ENCODE measurements at regions not wholly inside any gene's neighbourhood (a gene's known extent, or its start where the extent isn't known, plus 50 kb on each side); places are given as distances from the start of the nearest gene placed in this dataset.

DNA sequence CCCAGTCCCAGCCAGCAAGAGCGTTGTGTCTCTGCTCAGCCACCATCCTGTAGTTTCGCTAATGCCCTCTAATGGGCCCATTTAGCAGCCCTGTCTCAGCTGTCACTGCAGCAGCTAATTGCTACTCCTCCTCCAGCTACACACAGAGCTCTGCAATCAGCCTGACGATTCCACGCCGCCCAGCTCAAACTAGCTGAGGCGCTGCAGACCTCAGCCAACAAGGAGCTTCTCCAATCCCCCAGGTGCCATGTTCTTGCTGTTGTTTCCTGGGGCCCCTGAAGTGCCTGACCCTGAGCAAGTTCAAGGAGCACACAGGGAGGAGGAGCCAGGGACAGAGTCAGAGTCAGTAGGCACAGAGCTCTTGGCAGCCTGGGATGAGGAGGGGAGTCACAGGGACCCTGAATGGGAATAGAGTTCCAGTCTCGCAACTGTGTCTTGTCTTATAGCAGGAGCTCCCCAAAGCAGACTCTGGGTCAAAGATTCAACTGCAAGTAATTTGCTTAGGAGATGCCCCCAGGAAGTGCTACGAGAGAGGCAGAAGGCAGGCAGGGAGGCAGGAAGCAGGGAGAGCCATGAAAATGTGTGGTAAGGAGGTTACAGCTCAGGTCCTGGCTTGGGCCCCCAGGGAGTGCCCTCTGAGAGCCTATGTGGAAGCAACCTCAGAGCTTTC lies 135.8 kb upstream of the UNC5B start (continued):
- TF ChIP-seq, protein P1, sequence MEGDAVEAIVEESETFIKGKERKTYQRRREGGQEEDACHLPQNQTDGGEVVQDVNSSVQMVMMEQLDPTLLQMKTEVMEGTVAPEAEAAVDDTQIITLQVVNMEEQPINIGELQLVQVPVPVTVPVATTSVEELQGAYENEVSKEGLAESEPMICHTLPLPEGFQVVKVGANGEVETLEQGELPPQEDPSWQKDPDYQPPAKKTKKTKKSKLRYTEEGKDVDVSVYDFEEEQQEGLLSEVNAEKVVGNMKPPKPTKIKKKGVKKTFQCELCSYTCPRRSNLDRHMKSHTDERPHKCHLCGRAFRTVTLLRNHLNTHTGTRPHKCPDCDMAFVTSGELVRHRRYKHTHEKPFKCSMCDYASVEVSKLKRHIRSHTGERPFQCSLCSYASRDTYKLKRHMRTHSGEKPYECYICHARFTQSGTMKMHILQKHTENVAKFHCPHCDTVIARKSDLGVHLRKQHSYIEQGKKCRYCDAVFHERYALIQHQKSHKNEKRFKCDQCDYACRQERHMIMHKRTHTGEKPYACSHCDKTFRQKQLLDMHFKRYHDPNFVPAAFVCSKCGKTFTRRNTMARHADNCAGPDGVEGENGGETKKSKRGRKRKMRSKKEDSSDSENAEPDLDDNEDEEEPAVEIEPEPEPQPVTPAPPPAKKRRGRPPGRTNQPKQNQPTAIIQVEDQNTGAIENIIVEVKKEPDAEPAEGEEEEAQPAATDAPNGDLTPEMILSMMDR (IDR thresholded peaks at IDR 0.05 in 2 of 3, conservative IDR thresholded peaks at IDR 0.05 in 1 of 3; ENCODE audit: borderline replicate concordance in 1 of 3, insufficient read depth in 1 of 3, low read depth in 2 of 3, low read length in 2 of 3): no peak
- TF ChIP-seq CBX3 (IDR thresholded peaks at IDR 0.05; ENCODE audit: low read depth) (no peak), JUND (IDR thresholded peaks at IDR 0.05) (no peak), ZFX (IDR thresholded peaks at IDR 0.05) (no peak), SP1 (IDR thresholded peaks at IDR 0.05; ENCODE audit: low read depth) (no peak), EZH2 (IDR thresholded peaks at IDR 0.05) (no peak), FOSL1 (IDR thresholded peaks at IDR 0.05; ENCODE audit: low read depth) (no peak), ELF1 (IDR thresholded peaks at IDR 0.05; ENCODE audit: borderline replicate concordance, low read depth) (no peak), RAD21 (IDR thresholded peaks at IDR 0.05; ENCODE audit: low read depth) (no peak), EGR1 (IDR thresholded peaks at IDR 0.05; ENCODE audit: low read depth) (no peak)
- TF ChIP-seq, protein P2, sequence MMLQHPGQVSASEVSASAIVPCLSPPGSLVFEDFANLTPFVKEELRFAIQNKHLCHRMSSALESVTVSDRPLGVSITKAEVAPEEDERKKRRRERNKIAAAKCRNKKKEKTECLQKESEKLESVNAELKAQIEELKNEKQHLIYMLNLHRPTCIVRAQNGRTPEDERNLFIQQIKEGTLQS (IDR thresholded peaks at IDR 0.05): no peak

DNA sequence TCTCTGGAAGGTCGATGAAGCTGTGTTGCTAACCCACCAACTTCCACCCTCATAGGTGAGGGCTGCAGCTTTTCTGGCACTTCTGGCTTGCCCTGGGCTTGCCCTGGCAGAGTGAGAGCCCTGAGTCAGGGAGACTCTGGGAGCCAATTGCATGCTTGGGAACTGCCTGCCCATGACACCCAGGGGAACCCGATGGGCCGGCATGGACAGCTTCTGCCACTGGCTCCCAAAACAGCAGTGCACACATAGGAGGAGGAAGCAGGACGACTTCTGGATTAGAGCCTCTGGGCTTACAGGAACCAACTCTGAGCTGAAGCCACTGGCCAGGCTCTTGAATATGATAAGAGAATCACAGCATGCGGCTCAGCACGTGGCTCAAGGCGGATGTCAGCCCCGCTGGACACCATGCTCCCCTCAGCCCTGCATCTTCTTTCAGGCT lies 135.2 kb upstream of the UNC5B start:
- Histone ChIP-seq H3K9me2 (ENCODE audit: insufficient read depth) (no peaks in the 10 kb centered on the region), H3K27ac (ENCODE audit: low read depth, low read length) (no peak overlapping the region), H3K4me2 (ENCODE audit: low read length) (no peak overlapping the region), H3K79me2 (ENCODE audit: insufficient read depth, low read length) (no peaks in the 10 kb centered on the region), H3K36me3 (ENCODE audit: control insufficient read depth in 1 of 2, insufficient read depth in 2 of 2, low read length in 2 of 2) (no peaks in the 10 kb centered on the region), H3K4me3 (replicated peaks in 1 of 2; ENCODE audit: low read depth in 1 of 2, low read length in 2 of 2) (no peak overlapping the region), H3K4me1 (ENCODE audit: control insufficient read depth in 1 of 2, insufficient read depth in 2 of 2, low read length in 2 of 2) (0 out of 4 replicates have a peak, but pooled peaks cover 0 to 5% of the 10 kb centered on the region in 2 experiments), H2AFZ (ENCODE audit: low read depth, low read length, poor library complexity, severe bottlenecking) (no peak overlapping the region), H3K9me3 (ENCODE audit: control insufficient read depth in 1 of 2, insufficient read depth in 1 of 2, low read depth in 1 of 2, low read length in 2 of 2) (no peaks in the 10 kb centered on the region), H3K9ac (ENCODE audit: low read length) (no peak overlapping the region), H4K20me1 (ENCODE audit: insufficient read depth) (no peaks in the 10 kb centered on the region), H3K27me3 (ENCODE audit: insufficient read depth, low read length) (0 out of 2 replicates have a peak, but pooled peaks cover 5% of the 10 kb centered on the region)
- no peak for TF ChIP-seq CBX3 (IDR thresholded peaks at IDR 0.05; ENCODE audit: low read depth)
- no peak for TF ChIP-seq SIN3A (IDR thresholded peaks at IDR 0.05; ENCODE audit: low read depth)
- TF ChIP-seq, protein P3, sequence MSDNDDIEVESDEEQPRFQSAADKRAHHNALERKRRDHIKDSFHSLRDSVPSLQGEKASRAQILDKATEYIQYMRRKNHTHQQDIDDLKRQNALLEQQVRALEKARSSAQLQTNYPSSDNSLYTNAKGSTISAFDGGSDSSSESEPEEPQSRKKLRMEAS (IDR thresholded peaks at IDR 0.05): no peak
- TF ChIP-seq POLR2AphosphoS5 (IDR thresholded peaks at IDR 0.05; ENCODE audit: low read depth, low read length): no peak
- TF ChIP-seq TCF7L2 (IDR thresholded peaks at IDR 0.05; ENCODE audit: borderline replicate concordance, extremely low read depth, insufficient read depth, insufficient read length): no peak
- TF ChIP-seq, protein P2 (IDR thresholded peaks at IDR 0.05): no peak
- TF ChIP-seq EZH2 (IDR thresholded peaks at IDR 0.05): no peak
- no peak for TF ChIP-seq FOSL1 (IDR thresholded peaks at IDR 0.05; ENCODE audit: low read depth)
- TF ChIP-seq CEBPB (IDR thresholded peaks at IDR 0.05; ENCODE audit: low read depth): no peak
- ChIA-PET CTCF (interaction anchor here (0.7 kb wide), 1 partner anchor 193 kb away, joined by 3 read pairs; no protein-coding TSS in a partner anchor), RAD21 (ENCODE audit: low non-redundant PET in 1 of 2, low total read pairs in 2 of 2, uncharacterized antibody in 2 of 2, unreplicated experiment in 2 of 2) (no interaction called here), POLR2A (no interaction called here)
- DNase-seq (ENCODE audit: low read depth, low spot score) (no peak), ATAC-seq (no peak)
- BruUV-seq (replicated peaks): no TSS peak
- intact Hi-C loops (cut with micrococcal nuclease): no loop called here

All from HCT116 (cell line).